ENCODE measurements at regions not wholly inside any gene's neighbourhood (a gene's known extent, or its start where the extent isn't known, plus 50 kb on each side); places are given as distances from the start of the nearest gene placed in this dataset.

DNA sequence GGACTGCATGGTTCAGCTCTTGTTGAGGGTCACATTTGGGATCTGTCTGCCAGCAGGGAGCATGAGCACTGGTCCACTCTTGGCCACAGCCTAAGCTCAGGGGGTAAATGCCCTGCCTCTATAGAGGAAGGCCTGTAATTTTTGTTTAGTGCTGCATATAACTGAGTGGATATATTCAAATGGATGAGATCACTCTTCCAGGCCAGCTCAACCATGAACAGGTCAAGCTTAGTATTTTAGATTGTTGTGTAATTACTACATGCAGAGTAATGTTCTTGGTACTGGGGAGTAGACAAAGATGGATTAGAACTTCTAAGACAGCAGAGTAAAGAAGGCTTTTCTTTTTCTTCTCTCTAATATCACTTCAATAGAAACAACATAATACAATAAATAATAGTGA lies 376.9 kb downstream of the GPATCH2 start:
- Histone ChIP-seq H3K4me1 (no peaks in the 10 kb centered on the region), H3K9me3 (no peaks in the 10 kb centered on the region), H3K4me3 (no peak overlapping the region), H3K27ac (replicated peaks in 1 of 4) (no peak overlapping the region), H3K36me3 (no peaks in the 10 kb centered on the region), H3K27me3 (no peaks in the 10 kb centered on the region)
- no peak for DNase-seq (ENCODE audit: extremely low spot score)
- no peak for TF ChIP-seq POLR2AphosphoS5 (IDR thresholded peaks at IDR 0.05)
- TF ChIP-seq, protein P1, sequence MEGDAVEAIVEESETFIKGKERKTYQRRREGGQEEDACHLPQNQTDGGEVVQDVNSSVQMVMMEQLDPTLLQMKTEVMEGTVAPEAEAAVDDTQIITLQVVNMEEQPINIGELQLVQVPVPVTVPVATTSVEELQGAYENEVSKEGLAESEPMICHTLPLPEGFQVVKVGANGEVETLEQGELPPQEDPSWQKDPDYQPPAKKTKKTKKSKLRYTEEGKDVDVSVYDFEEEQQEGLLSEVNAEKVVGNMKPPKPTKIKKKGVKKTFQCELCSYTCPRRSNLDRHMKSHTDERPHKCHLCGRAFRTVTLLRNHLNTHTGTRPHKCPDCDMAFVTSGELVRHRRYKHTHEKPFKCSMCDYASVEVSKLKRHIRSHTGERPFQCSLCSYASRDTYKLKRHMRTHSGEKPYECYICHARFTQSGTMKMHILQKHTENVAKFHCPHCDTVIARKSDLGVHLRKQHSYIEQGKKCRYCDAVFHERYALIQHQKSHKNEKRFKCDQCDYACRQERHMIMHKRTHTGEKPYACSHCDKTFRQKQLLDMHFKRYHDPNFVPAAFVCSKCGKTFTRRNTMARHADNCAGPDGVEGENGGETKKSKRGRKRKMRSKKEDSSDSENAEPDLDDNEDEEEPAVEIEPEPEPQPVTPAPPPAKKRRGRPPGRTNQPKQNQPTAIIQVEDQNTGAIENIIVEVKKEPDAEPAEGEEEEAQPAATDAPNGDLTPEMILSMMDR (IDR thresholded peaks at IDR 0.05): no peak
- no peak for TF ChIP-seq POLR2A (IDR thresholded peaks at IDR 0.05; ENCODE audit: low read depth)
- no peak for TF ChIP-seq EP300 (IDR thresholded peaks at IDR 0.05)
- intact Hi-C loops (cut with DNase I): no loop called here

DNA sequence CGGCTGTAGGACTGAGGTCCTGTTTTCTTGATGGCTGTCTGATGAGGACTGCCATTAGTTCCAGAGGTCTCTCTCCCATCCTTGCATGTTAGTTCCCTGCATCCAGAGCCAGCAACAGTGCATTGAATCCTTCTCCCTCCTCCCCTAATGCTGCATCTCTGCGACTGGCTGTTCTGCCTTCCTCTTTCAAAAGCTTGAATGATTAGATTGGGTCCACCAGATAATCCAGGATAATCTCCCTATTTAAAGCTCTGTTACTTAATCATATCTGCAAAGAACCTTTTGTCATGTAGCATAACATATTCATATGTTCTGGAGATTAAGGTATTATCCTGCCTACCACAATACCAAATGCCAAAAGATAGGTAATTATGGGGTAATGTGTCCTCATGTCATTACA lies 377.5 kb downstream of the GPATCH2 start:
- 94% methylated on average over 1 of the region's 2 CpGs for WGBS
- Histone ChIP-seq H3K4me3 (no peak overlapping the region), H3K9me3 (no peaks in the 10 kb centered on the region), H3K27me3 (no peaks in the 10 kb centered on the region), H3K27ac (replicated peaks in 1 of 4) (no peak overlapping the region), H3K36me3 (no peaks in the 10 kb centered on the region), H3K4me1 (no peaks in the 10 kb centered on the region)
- intact Hi-C loops (cut with DNase I): no loop called here
- TF ChIP-seq, protein P1 (IDR thresholded peaks at IDR 0.05): no peak
- no peak for TF ChIP-seq POLR2A (IDR thresholded peaks at IDR 0.05; ENCODE audit: low read depth)
- TF ChIP-seq POLR2AphosphoS5 (IDR thresholded peaks at IDR 0.05): no peak
- TF ChIP-seq EP300 (IDR thresholded peaks at IDR 0.05): no peak
- DNase-seq (ENCODE audit: extremely low spot score): no peak

DNA sequence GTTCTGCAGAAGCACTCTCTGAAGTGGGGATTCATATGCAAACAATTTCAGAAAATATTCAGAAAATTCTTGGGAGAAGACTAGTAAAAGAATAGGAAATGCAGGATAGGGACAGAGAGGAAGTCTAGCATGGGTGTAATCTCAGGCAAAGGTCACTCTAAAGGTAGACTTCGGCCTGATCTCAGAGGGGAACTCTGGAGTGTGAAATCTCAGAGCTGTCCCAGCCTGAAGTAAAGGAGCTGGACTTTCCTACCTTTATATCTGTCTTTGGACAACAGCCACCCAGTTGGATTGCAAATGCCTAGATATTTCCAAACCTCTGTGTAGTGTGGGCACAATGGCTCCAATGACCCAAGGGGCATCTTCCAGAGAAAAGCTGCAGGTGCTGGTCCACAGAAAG lies 379.8 kb downstream of the GPATCH2 start:
- Histone ChIP-seq H3K4me3 (no peak overlapping the region), H3K9me3 (no peaks in the 10 kb centered on the region), H3K27me3 (no peaks in the 10 kb centered on the region), H3K27ac (replicated peaks in 1 of 4) (no peak overlapping the region), H3K4me1 (no peaks in the 10 kb centered on the region), H3K36me3 (no peaks in the 10 kb centered on the region)
- intact Hi-C loops (cut with DNase I): no loop called here
- TF ChIP-seq POLR2A (IDR thresholded peaks at IDR 0.05; ENCODE audit: low read depth): no peak
- no peak for TF ChIP-seq EP300 (IDR thresholded peaks at IDR 0.05)
- TF ChIP-seq, protein P1 (IDR thresholded peaks at IDR 0.05): no peak
- no peak for TF ChIP-seq POLR2AphosphoS5 (IDR thresholded peaks at IDR 0.05)
- WGBS: 87% methylated on average over 1 of the region's 1 CpG
- no peak for DNase-seq (ENCODE audit: extremely low spot score)

DNA sequence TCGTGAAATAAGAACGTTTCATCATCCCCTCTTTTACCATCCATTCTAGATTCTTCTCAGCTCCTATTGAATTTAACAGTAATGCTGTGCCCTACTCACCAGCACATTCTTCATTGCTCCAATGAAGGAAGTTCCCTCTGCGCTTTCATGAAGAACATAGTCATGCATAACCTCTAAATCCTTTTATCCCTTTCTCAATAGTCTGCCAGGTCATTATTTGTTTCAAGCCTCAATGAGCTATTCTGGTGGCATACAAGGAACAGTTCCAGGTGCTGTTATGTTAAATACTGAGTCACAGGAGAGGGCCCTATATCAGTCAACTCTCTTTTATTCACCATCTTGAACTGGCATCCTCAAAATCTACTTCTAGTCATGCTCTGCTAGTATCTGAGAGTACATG lies 381.0 kb downstream of the GPATCH2 start:
- Histone ChIP-seq H3K4me1 (peaks cover 0 to 8% (median 7%) of the 10 kb centered on the region in 4 donors), H3K27ac (replicated peaks in 1 of 4) (no peak overlapping the region), H3K4me3 (no peak overlapping the region), H3K9me3 (no peaks in the 10 kb centered on the region), H3K27me3 (no peaks in the 10 kb centered on the region), H3K36me3 (no peaks in the 10 kb centered on the region)
- TF ChIP-seq POLR2A (IDR thresholded peaks at IDR 0.05; ENCODE audit: low read depth): no peak
- no peak for TF ChIP-seq POLR2AphosphoS5 (IDR thresholded peaks at IDR 0.05)
- TF ChIP-seq EP300 (IDR thresholded peaks at IDR 0.05): no peak
- TF ChIP-seq, protein P1 (IDR thresholded peaks at IDR 0.05): no peak
- intact Hi-C loops (cut with DNase I): no loop called here
- DNase-seq (ENCODE audit: extremely low spot score): no peak
- WGBS: 85% methylated on average over 2 of the region's 3 CpGs

DNA sequence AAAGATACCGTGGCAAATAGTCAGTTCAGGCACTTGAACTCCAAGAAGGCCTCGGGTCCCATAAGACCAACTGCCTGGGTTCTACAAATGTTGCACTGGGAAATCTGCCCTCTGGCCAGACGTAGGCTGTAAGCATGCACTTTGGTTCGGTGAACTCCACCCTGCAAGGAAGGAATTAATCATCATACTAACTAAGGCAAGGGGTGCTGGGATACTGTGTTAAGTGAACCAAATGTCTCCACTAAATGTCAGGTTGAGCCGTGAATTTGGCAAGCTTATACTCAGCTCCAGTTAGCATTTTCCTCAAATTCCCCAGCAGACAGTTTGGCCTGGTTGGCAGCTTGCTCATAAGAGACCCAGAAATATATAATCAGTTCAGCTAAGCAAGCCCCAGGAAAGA lies 385.9 kb downstream of the GPATCH2 start:
- no peak for DNase-seq (ENCODE audit: extremely low spot score)
- Histone ChIP-seq H3K36me3 (no peaks in the 10 kb centered on the region), H3K9me3 (no peaks in the 10 kb centered on the region), H3K4me3 (no peak overlapping the region), H3K27me3 (no peaks in the 10 kb centered on the region), H3K4me1 (peaks cover 0 to 13% (median 11%) of the 10 kb centered on the region in 4 donors), H3K27ac (replicated peaks in 1 of 4) (no peak overlapping the region)
- intact Hi-C loops (cut with DNase I): no loop called here
- 28% methylated on average over 5 of the region's 5 CpGs for WGBS
- TF ChIP-seq, protein P1 (IDR thresholded peaks at IDR 0.05): no peak
- TF ChIP-seq POLR2A (IDR thresholded peaks at IDR 0.05; ENCODE audit: low read depth): no peak
- TF ChIP-seq POLR2AphosphoS5 (IDR thresholded peaks at IDR 0.05): no peak
- no peak for TF ChIP-seq EP300 (IDR thresholded peaks at IDR 0.05)
